SH-SY5Y (cell line): ENCODE measurements at regions not wholly inside any gene's neighbourhood (a gene's known extent, or its start where the extent isn't known, plus 50 kb on each side); places are given as distances from the start of the nearest gene placed in this dataset.

Experiments used
- GATA2 ChIP-seq: IDR thresholded peaks from 2 replicates; pipeline ENCODE4 v1.6.1; 2011; ENCODE audit warnings: mild to moderate bottlenecking, low read depth, low read length
- GATA3 ChIP-seq: IDR thresholded peaks from 2 replicates; pipeline ENCODE4 v1.6.1; 2011; ENCODE audit warnings: low read depth, mild to moderate bottlenecking, low read length, moderate library complexity

- TF ChIP-seq GATA3: no peak
- TF ChIP-seq GATA2: no peak
These were observed 1722.0 kb upstream of the TENM3 start for GRCh38 chr4:180521181-180521580.

GRCh38 chr4:180525523-180526077 lies 1717.6 kb upstream of the TENM3 start:
- TF ChIP-seq GATA3 (no peak), GATA2 (no peak)

GRCh38 chr4:180528003-180528402 lies 1715.2 kb upstream of the TENM3 start:
- TF ChIP-seq GATA2 (no peak), GATA3 (no peak)

GRCh38 chr4:180530787-180531186 lies 1712.4 kb upstream of the TENM3 start:
- TF ChIP-seq GATA3 (no peak), GATA2 (no peak)

GRCh38 chr4:180532691-180533090 lies 1710.5 kb upstream of the TENM3 start:
- TF ChIP-seq GATA3: no peak
- no peak for TF ChIP-seq GATA2

- TF ChIP-seq GATA3 (no peak), GATA2 (no peak)
These were observed 1704.7 kb upstream of the TENM3 start for GRCh38 chr4:180538384-180539057.

- TF ChIP-seq GATA3 (no peak), GATA2 (no peak)
These were observed 1703.9 kb upstream of the TENM3 start for GRCh38 chr4:180539284-180539683.

GRCh38 chr4:180541678-180542077 lies 1701.5 kb upstream of the TENM3 start:
- TF ChIP-seq GATA3 (no peak), GATA2 (no peak)

GRCh38 chr4:180542445-180543100 lies 1700.6 kb upstream of the TENM3 start:
- TF ChIP-seq GATA2 (no peak), GATA3 (no peak)

GRCh38 chr4:180550106-180550505 lies 1693.1 kb upstream of the TENM3 start:
- TF ChIP-seq GATA3 (no peak), GATA2 (no peak)

GRCh38 chr4:180557348-180557747 lies 1685.9 kb upstream of the TENM3 start:
- no peak for TF ChIP-seq GATA2
- no peak for TF ChIP-seq GATA3

- TF ChIP-seq GATA3 (no peak), GATA2 (no peak)
These were observed 1685.3 kb upstream of the TENM3 start for GRCh38 chr4:180557950-180558349.

- TF ChIP-seq GATA3 (no peak), GATA2 (no peak)
These were observed 1684.8 kb upstream of the TENM3 start for GRCh38 chr4:180558427-180558826.

GRCh38 chr4:180560896-180561295 lies 1682.3 kb upstream of the TENM3 start:
- TF ChIP-seq GATA2 (no peak), GATA3 (no peak)

- TF ChIP-seq GATA3 (no peak), GATA2 (no peak)
These were observed 1679.2 kb upstream of the TENM3 start for GRCh38 chr4:180564026-180564425.
